Spleen (tissue), 11 donors: ENCODE measurements at regions not wholly inside any gene's neighbourhood (a gene's known extent, or its start where the extent isn't known, plus 50 kb on each side); places are given as distances from the start of the nearest gene placed in this dataset.

Experiments used
- DNase-seq: peaks from one replicate; pipeline ENCODE4 v3.0.0-alpha.2; 2020
- H3K27ac ChIP-seq, 8 donors: fragments of 200-600 bp; sonication (generic) in 7 of 8; 1 replicate in 4 of 8; 2 replicates in 4 of 8; pipeline versions ENCODE4 v1.5.0 to v1.8.0; 2016 to 2021; ENCODE audit warnings: inconsistent platforms in 4 of 8, mild to moderate bottlenecking in 4 of 8, moderate library complexity in 1 of 8
- H3K27me3 ChIP-seq, 7 donors: fragments of 200-600 bp; sonication (generic) in 6 of 7; replicated peaks in 1 of 7; 1 replicate in 4 of 7; 2 replicates in 3 of 7; pipeline versions ENCODE4 v1.5.0 to v1.8.0; 2016 to 2021; ENCODE audit warnings: inconsistent platforms in 3 of 7, mild to moderate bottlenecking in 1 of 7
- H3K36me3 ChIP-seq, 6 donors: fragments of 200-600 bp; sonication (generic) in 5 of 6; 1 replicate in 4 of 6; 2 replicates in 2 of 6; pipeline versions ENCODE4 v1.5.0 to v1.8.0; 2016 to 2021; ENCODE audit warnings: inconsistent platforms in 2 of 6
- H3K4me1 ChIP-seq, 6 donors: fragments of 200-600 bp; sonication (generic) in 5 of 6; 1 replicate in 3 of 6; 2 replicates in 3 of 6; pipeline versions ENCODE4 v1.5.0 to v1.8.0; 2016 to 2021; ENCODE audit warnings: inconsistent platforms in 3 of 6
- H3K4me3 ChIP-seq, 8 donors: fragments of 200-600 bp; sonication (generic) in 7 of 8; 1 replicate in 4 of 8; 2 replicates in 4 of 8; pipeline versions ENCODE4 v1.5.0 to v1.8.0; 2016 to 2021; ENCODE audit warnings: inconsistent platforms in 4 of 8, mild to moderate bottlenecking in 4 of 8, moderate library complexity in 2 of 8
- H3K9me3 ChIP-seq, 8 donors: fragments of 200-600 bp; sonication (generic) in 7 of 8; 1 replicate in 4 of 8; 2 replicates in 4 of 8; pipeline versions ENCODE4 v1.5.0 to v1.8.0; 2016 to 2021; ENCODE audit warnings: inconsistent platforms in 4 of 8
- POLR2A ChIP-seq, 3 donors: fragments of 450-650 bp; IDR thresholded peaks; one replicate each; pipeline ENCODE4 v1.5.1; 2017; ENCODE audit warnings: antibody characterized with exemption in 3 of 3, mild to moderate bottlenecking in 1 of 3
- POLR2AphosphoS5 ChIP-seq, 3 donors: sonication (generic); formaldehyde crosslinking; IDR thresholded peaks; one replicate each; pipeline ENCODE4 v1.5.1; 2017; ENCODE audit warnings: antibody characterized with exemption in 3 of 3
- WGBS, 5 donors: extraction: QIAGEN DNeasy Blood & Tissue Kit in 3 of 5; methylation state at CpG; one replicate each; pipeline versions ENCODE4 v1.1.5 to v1.1.7; 2013 to 2018; 5-methylcytosine and 5-hydroxymethylcytosine counted together
- intact Hi-C: fragments of 100-400 bp; cut with DNase I; formaldehyde crosslinking; loops from one replicate; pipeline ENCODE4 v1.15.0; 2023; ENCODE audit warnings: low total_unique reads
- TF ChIP-seq, protein P1 (sequence below), 11 experiments: fragments of 200-600 bp in 7 of 11; fragments of 450-650 bp in 4 of 11; sonication (generic) in 4 of 11; IDR thresholded peaks in 8 of 11; conservative IDR thresholded peaks in 3 of 11; 1 replicate in 7 of 11; 2 replicates in 4 of 11; pipeline versions ENCODE4 v1.4.0 to v1.8.0; 2016 to 2021; ENCODE audit warnings: antibody characterized with exemption in 11 of 11, inconsistent platforms in 4 of 11, mild to moderate bottlenecking in 1 of 11
- donor health status: healthy with polysubstance abuse.
- donor health status: DM: no; HTN: no; CAD: no; lungs with moderate emphysema.
- donor health status: DM: no; HTN: no; CAD: no.
- donor health status: Bipolar disorder and iron deficiency.
- donor health status: healthy.
- donor health status: DM: no; HTN: no; CAD: no.
- donor health status: DM: yes; HTN: yes; CAD: no.

DNA sequence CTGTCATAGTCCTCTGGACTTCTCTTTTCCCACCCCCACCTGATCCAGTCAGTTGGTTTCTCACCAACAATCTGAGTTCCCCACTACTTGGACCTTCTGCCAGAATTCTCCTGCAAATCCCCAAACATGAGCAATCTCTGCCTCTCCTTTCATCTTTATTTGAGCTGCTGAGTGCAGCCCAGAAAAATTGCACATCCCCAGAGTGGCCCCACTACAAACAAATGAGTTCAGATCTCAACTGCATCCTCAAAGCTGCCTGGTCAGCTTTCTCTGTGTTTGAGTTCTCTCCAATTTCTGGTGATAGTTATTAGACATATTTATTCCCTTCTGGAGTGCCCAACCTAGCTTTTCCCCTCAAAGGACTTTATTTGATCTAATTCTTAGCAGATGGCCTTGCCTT is 102.2 kb downstream of the PSAT1 start:
- H3K36me3 ChIP-seq = no peaks in the 10 kb centered on the region
- H3K27ac ChIP-seq = no peak overlapping the region
- TF ChIP-seq, protein P1, sequence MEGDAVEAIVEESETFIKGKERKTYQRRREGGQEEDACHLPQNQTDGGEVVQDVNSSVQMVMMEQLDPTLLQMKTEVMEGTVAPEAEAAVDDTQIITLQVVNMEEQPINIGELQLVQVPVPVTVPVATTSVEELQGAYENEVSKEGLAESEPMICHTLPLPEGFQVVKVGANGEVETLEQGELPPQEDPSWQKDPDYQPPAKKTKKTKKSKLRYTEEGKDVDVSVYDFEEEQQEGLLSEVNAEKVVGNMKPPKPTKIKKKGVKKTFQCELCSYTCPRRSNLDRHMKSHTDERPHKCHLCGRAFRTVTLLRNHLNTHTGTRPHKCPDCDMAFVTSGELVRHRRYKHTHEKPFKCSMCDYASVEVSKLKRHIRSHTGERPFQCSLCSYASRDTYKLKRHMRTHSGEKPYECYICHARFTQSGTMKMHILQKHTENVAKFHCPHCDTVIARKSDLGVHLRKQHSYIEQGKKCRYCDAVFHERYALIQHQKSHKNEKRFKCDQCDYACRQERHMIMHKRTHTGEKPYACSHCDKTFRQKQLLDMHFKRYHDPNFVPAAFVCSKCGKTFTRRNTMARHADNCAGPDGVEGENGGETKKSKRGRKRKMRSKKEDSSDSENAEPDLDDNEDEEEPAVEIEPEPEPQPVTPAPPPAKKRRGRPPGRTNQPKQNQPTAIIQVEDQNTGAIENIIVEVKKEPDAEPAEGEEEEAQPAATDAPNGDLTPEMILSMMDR (IDR thresholded peaks at IDR 0.05 in 8 of 11, conservative IDR thresholded peaks at IDR 0.05 in 3 of 11) = no peak
- TF ChIP-seq POLR2AphosphoS5 (IDR thresholded peaks at IDR 0.05) = no peak
- no peak for TF ChIP-seq POLR2A (IDR thresholded peaks at IDR 0.05)
- H3K4me1 ChIP-seq = no peaks in the 10 kb centered on the region
- no peak for DNase-seq
- H3K9me3 ChIP-seq = peaks cover 0 to 23% (median 14%) of the 10 kb centered on the region in 8 donors
- intact Hi-C loops = no loop called here
- H3K4me3 ChIP-seq = no peak overlapping the region
- H3K27me3 ChIP-seq = peaks cover 0 to 27% (median 0%) of the 10 kb centered on the region in 7 donors

DNA sequence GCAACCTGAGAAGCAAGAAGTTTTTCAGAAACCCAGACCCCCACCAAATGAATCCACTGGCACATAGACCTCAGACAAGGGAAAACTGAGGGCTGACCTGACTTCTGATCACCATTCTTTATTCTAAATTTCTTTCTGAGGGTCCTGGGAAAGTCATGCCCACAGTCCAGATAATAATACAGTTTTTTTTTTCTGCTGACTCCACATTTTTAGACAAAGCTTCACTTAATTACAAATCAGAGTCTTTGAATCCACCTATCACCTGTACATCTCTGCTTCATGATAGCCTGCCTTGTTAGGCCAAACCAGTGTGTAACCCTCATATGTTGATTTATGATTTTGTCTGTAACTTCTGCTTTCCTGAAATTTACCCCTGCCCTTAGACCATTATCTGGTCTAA is 103.6 kb downstream of the PSAT1 start:
- no peak overlapping the region for H3K27ac ChIP-seq
- H3K4me3 ChIP-seq = no peak overlapping the region
- intact Hi-C loops = no loop called here
- peaks cover 0 to 38% (median 0%) of the 10 kb centered on the region in 7 donors for H3K27me3 ChIP-seq
- no peak for DNase-seq
- no peaks in the 10 kb centered on the region for H3K4me1 ChIP-seq
- peaks cover 0 to 10% (median 5%) of the 10 kb centered on the region in 8 donors for H3K9me3 ChIP-seq
- no peaks in the 10 kb centered on the region for H3K36me3 ChIP-seq
- no peak for TF ChIP-seq POLR2A (IDR thresholded peaks at IDR 0.05)
- TF ChIP-seq, protein P1 (IDR thresholded peaks at IDR 0.05 in 8 of 11, conservative IDR thresholded peaks at IDR 0.05 in 3 of 11) = no peak
- TF ChIP-seq POLR2AphosphoS5 (IDR thresholded peaks at IDR 0.05) = no peak

DNA sequence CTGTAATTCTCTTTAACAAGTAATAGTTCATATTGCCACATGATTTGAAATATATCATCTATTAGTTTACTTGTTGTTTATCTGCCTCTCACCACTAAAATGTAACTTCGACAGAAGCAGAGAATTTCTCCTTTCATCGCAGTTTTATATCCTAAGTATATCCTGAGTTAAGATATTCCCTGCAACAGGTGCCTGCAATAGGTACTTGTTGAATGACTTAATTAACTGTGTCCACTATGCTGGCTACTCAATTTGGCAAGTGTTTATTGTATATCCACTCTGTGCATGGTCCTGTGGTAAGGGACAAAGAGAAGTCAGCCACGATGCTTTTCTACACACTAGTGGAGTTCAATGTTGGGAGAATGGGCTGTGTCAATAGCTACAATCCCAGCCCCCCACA is 108.5 kb downstream of the PSAT1 start:
- intact Hi-C loops = no loop called here
- TF ChIP-seq POLR2AphosphoS5 (IDR thresholded peaks at IDR 0.05) (no peak), POLR2A (IDR thresholded peaks at IDR 0.05) (no peak)
- TF ChIP-seq, protein P1 (IDR thresholded peaks at IDR 0.05 in 8 of 11, conservative IDR thresholded peaks at IDR 0.05 in 3 of 11) = no peak
- Histone ChIP-seq H3K27me3 (peaks cover 0 to 20% (median 0%) of the 10 kb centered on the region in 7 donors), H3K4me1 (no peaks in the 10 kb centered on the region), H3K27ac (no peak overlapping the region), H3K9me3 (no peaks in the 10 kb centered on the region), H3K4me3 (no peak overlapping the region), H3K36me3 (no peaks in the 10 kb centered on the region)
- WGBS, 5 donors = 85 to 89% (median 88%) methylated on average over 3 of the region's 3 CpGs
- no peak for DNase-seq

DNA sequence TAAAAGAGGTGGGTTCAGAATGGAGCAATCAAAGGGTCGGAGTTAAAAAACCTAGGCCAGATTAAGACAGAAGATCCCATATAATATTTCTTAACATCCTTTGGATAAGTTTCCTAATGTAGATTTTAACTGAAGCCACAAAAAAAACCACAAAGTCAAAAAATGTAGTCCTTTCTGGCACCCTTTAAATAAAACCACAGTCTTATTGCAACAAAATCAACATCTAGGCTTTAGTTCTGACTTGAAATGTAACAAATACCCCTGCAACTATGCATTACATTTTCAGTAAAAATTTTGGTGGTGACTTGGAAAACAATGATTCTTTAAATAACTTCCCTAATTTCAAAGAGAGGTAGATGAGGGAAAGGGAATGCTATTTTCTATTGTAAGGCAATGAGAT is 109.2 kb downstream of the PSAT1 start:
- intact Hi-C loops = no loop called here

More for the DNA sequence above, 109.2 kb downstream of the PSAT1 start:
- no peaks in the 10 kb centered on the region for H3K36me3 ChIP-seq
- H3K27ac ChIP-seq = no peak overlapping the region
- H3K27me3 ChIP-seq = peaks cover 0 to 20% (median 0%) of the 10 kb centered on the region in 7 donors
- no peak for DNase-seq
- no peaks in the 10 kb centered on the region for H3K9me3 ChIP-seq
- H3K4me1 ChIP-seq = no peaks in the 10 kb centered on the region
- H3K4me3 ChIP-seq = no peak overlapping the region
- WGBS, 5 donors = 55 to 76% (median 60%) methylated on average over 1 of the region's 1 CpG
- TF ChIP-seq POLR2A (IDR thresholded peaks at IDR 0.05) (no peak), POLR2AphosphoS5 (IDR thresholded peaks at IDR 0.05) (no peak)
- TF ChIP-seq, protein P1 (IDR thresholded peaks at IDR 0.05 in 8 of 11, conservative IDR thresholded peaks at IDR 0.05 in 3 of 11) = no peak
